ENCODE measurements at regions not wholly inside any gene's neighbourhood (a gene's known extent, or its start where the extent isn't known, plus 50 kb on each side); places are given as distances from the start of the nearest gene placed in this dataset.
A peak's percentile ranks its signal among the peaks of the same experiment; 100 is the strongest.

GRCh38 chr11:39712581-39712980 is 1746.9 kb downstream of the LRRC4C start:
- peaks cover 0 to 6% (median 0%) of the 10 kb centered on the region in 3 donors for H3K36me3 Mint-ChIP-seq
- H3K27me3 Mint-ChIP-seq: no peaks in the 10 kb centered on the region
- POLR2A ChIA-PET: no interaction called here
- DNase-seq (no peak), ATAC-seq (no peak)
- H3K27ac Mint-ChIP-seq: no peak overlapping the region
- no peaks in the 10 kb centered on the region for H3K4me1 Mint-ChIP-seq
- H3K4me3 Mint-ChIP-seq: no peak overlapping the region
- peaks cover 4 to 30% (median 20%) of the 10 kb centered on the region in 9 donors for H3K9me3 Mint-ChIP-seq

GRCh38 chr11:39690856-39691255 is 1768.6 kb downstream of the LRRC4C start:
- ATAC-seq (no peak), DNase-seq (no peak)
- Mint-ChIP-seq H3K4me1 (no peaks in the 10 kb centered on the region), H3K4me3 (no peak overlapping the region), H3K36me3 (no peaks in the 10 kb centered on the region), H3K27me3 (no peaks in the 10 kb centered on the region), H3K27ac (no peak overlapping the region), H3K9me3 (peaks cover 6 to 34% (median 17%) of the 10 kb centered on the region in 9 donors)
- POLR2A ChIA-PET: no interaction called here

GRCh38 chr11:39683951-39684554 is 1775.4 kb downstream of the LRRC4C start:
- no peak overlapping the region for H3K4me3 Mint-ChIP-seq
- H3K9me3 Mint-ChIP-seq: peaks cover 4 to 29% (median 11%) of the 10 kb centered on the region in 9 donors
- H3K27ac Mint-ChIP-seq: no peak overlapping the region
- ATAC-seq (no peak), DNase-seq (no peak)
- H3K36me3 Mint-ChIP-seq: peaks cover 0 to 5% (median 0%) of the 10 kb centered on the region in 3 donors
- no peaks in the 10 kb centered on the region for H3K4me1 Mint-ChIP-seq
- POLR2A ChIA-PET: no interaction called here
- no peaks in the 10 kb centered on the region for H3K27me3 Mint-ChIP-seq

GRCh38 chr11:39683288-39683950 is 1776.0 kb downstream of the LRRC4C start:
- POLR2A ChIA-PET: no interaction called here
- Mint-ChIP-seq H3K27ac (no peak overlapping the region), H3K4me1 (no peaks in the 10 kb centered on the region)

GRCh38 chr11:39681428-39681827 is 1778.0 kb downstream of the LRRC4C start:
- Mint-ChIP-seq H3K4me3 (no peak overlapping the region), H3K27ac (no peak overlapping the region), H3K9me3 (peaks cover 6 to 25% (median 9%) of the 10 kb centered on the region in 9 donors), H3K4me1 (no peaks in the 10 kb centered on the region), H3K36me3 (peaks cover 0 to 5% (median 0%) of the 10 kb centered on the region in 3 donors), H3K27me3 (no peaks in the 10 kb centered on the region)
- DNase-seq: no peak
- POLR2A ChIA-PET: no interaction called here
- ATAC-seq: no peak

More at GRCh38 chr11:39683288-39683950, 1776.0 kb downstream of the LRRC4C start:
- peaks cover 0 to 5% (median 0%) of the 10 kb centered on the region in 3 donors for H3K36me3 Mint-ChIP-seq
- DNase-seq: no peak
- no peak for ATAC-seq
- peaks cover 4 to 29% (median 11%) of the 10 kb centered on the region in 9 donors for H3K9me3 Mint-ChIP-seq
- no peak overlapping the region for H3K4me3 Mint-ChIP-seq
- H3K27me3 Mint-ChIP-seq: no peaks in the 10 kb centered on the region

- ATAC-seq (no peak), DNase-seq (no peak)
- POLR2A ChIA-PET: no interaction called here
- H3K36me3 Mint-ChIP-seq: peaks cover 0 to 5% (median 0%) of the 10 kb centered on the region in 3 donors
- no peaks in the 10 kb centered on the region for H3K4me1 Mint-ChIP-seq
- peaks cover 0 to 22% (median 8%) of the 10 kb centered on the region in 9 donors for H3K9me3 Mint-ChIP-seq
- no peak overlapping the region for H3K27ac Mint-ChIP-seq
- H3K4me3 Mint-ChIP-seq: no peak overlapping the region
- no peaks in the 10 kb centered on the region for H3K27me3 Mint-ChIP-seq
These were observed 1780.5 kb downstream of the LRRC4C start for GRCh38 chr11:39678996-39679395.

- DNase-seq: no peak
- no peak for ATAC-seq
- H3K27ac Mint-ChIP-seq: no peak overlapping the region
- H3K27me3 Mint-ChIP-seq: no peaks in the 10 kb centered on the region
- peaks cover 0 to 23% (median 6%) of the 10 kb centered on the region in 9 donors for H3K9me3 Mint-ChIP-seq
- POLR2A ChIA-PET: no interaction called here
- no peak overlapping the region for H3K4me3 Mint-ChIP-seq
- no peaks in the 10 kb centered on the region for H3K4me1 Mint-ChIP-seq
- H3K36me3 Mint-ChIP-seq: no peaks in the 10 kb centered on the region
These were observed 1784.3 kb downstream of the LRRC4C start for GRCh38 chr11:39675171-39675570.

- H3K36me3 Mint-ChIP-seq: no peaks in the 10 kb centered on the region
- no peaks in the 10 kb centered on the region for H3K4me1 Mint-ChIP-seq
- POLR2A ChIA-PET: no interaction called here
- ATAC-seq (no peak), DNase-seq (no peak)
- no peak overlapping the region for H3K4me3 Mint-ChIP-seq
- H3K27me3 Mint-ChIP-seq: no peaks in the 10 kb centered on the region
- H3K27ac Mint-ChIP-seq: no peak overlapping the region
- H3K9me3 Mint-ChIP-seq: peaks cover 0 to 24% (median 6%) of the 10 kb centered on the region in 9 donors
These were observed 1784.7 kb downstream of the LRRC4C start for GRCh38 chr11:39674761-39675160.

- POLR2A ChIA-PET: no interaction called here
- H3K9me3 Mint-ChIP-seq: peaks cover 0 to 24% (median 6%) of the 10 kb centered on the region in 9 donors
- ATAC-seq: no peak
These were observed 1785.4 kb downstream of the LRRC4C start for GRCh38 chr11:39674024-39674423.

GRCh38 chr11:39668640-39669039 is 1790.8 kb downstream of the LRRC4C start:
- Mint-ChIP-seq H3K4me1 (no peaks in the 10 kb centered on the region), H3K9me3 (peaks cover 0 to 29% (median 13%) of the 10 kb centered on the region in 9 donors), H3K27ac (no peak overlapping the region), H3K4me3 (no peak overlapping the region), H3K36me3 (no peaks in the 10 kb centered on the region), H3K27me3 (no peaks in the 10 kb centered on the region)
- POLR2A ChIA-PET: no interaction called here
- DNase-seq (no peak), ATAC-seq (no peak)

More at GRCh38 chr11:39674024-39674423, 1785.4 kb downstream of the LRRC4C start:
- Mint-ChIP-seq H3K36me3 (no peaks in the 10 kb centered on the region), H3K4me3 (no peak overlapping the region), H3K4me1 (no peaks in the 10 kb centered on the region), H3K27me3 (no peaks in the 10 kb centered on the region), H3K27ac (no peak overlapping the region)
- no peak for DNase-seq

- no peak overlapping the region for H3K27ac Mint-ChIP-seq
- ATAC-seq: no peak
- no peaks in the 10 kb centered on the region for H3K36me3 Mint-ChIP-seq
- H3K9me3 Mint-ChIP-seq: peaks cover 11 to 29% (median 16%) of the 10 kb centered on the region in 9 donors
- POLR2A ChIA-PET: no interaction called here
- H3K27me3 Mint-ChIP-seq: no peaks in the 10 kb centered on the region
- DNase-seq: peak in 1 of 10 donors; percentile 31
- H3K4me3 Mint-ChIP-seq: no peak overlapping the region
- H3K4me1 Mint-ChIP-seq: no peaks in the 10 kb centered on the region
These were observed 1795.4 kb downstream of the LRRC4C start for GRCh38 chr11:39664023-39664422.

GRCh38 chr11:39661890-39662289 is 1797.6 kb downstream of the LRRC4C start:
- no peaks in the 10 kb centered on the region for H3K36me3 Mint-ChIP-seq
- POLR2A ChIA-PET: no interaction called here

GRCh38 chr11:39651857-39652461 is 1807.5 kb downstream of the LRRC4C start:
- no peaks in the 10 kb centered on the region for H3K4me1 Mint-ChIP-seq
- ATAC-seq: no peak
- no peak overlapping the region for H3K27ac Mint-ChIP-seq
- no peaks in the 10 kb centered on the region for H3K36me3 Mint-ChIP-seq
- DNase-seq: no peak
- H3K4me3 Mint-ChIP-seq: no peak overlapping the region
- POLR2A ChIA-PET: no interaction called here
- H3K9me3 Mint-ChIP-seq: peaks cover 0 to 18% (median 7%) of the 10 kb centered on the region in 9 donors
- H3K27me3 Mint-ChIP-seq: no peaks in the 10 kb centered on the region

More at GRCh38 chr11:39661890-39662289, 1797.6 kb downstream of the LRRC4C start:
- Mint-ChIP-seq H3K4me3 (no peak overlapping the region), H3K27ac (no peak overlapping the region), H3K27me3 (no peaks in the 10 kb centered on the region), H3K4me1 (no peaks in the 10 kb centered on the region), H3K9me3 (peaks cover 11 to 25% (median 15%) of the 10 kb centered on the region in 9 donors)
- ATAC-seq: no peak
- DNase-seq: no peak
